H9 (cell line): ENCODE measurements at regions not wholly inside any gene's neighbourhood (a gene's known extent, or its start where the extent isn't known, plus 50 kb on each side); places are given as distances from the start of the nearest gene placed in this dataset.

Source experiments
- DNase-seq: peaks from one replicate; pipeline ENCODE4 v3.0.0-alpha.2; 2017
- H2AFZ ChIP-seq: one replicate; pipeline ENCODE4 v1.6.1; 2013; ENCODE audit warnings: mild to moderate bottlenecking, low read length, control low read depth, moderate library complexity
- H2AK5ac ChIP-seq: 2 replicates; pipeline ENCODE4 v1.6.1; 2013; ENCODE audit warnings: low read length, control low read depth, mixed read lengths; ENCODE audit not compliant: insufficient read length
- H2BK120ac ChIP-seq: one replicate; pipeline ENCODE4 v1.6.1; 2013; ENCODE audit warnings: low read depth, mild to moderate bottlenecking, low read length, control low read depth, inconsistent platforms; ENCODE audit not compliant: poor library complexity, severe bottlenecking
- H2BK12ac ChIP-seq: 2 replicates; pipeline ENCODE4 v1.6.1; 2013; ENCODE audit warnings: low read length, control low read depth, mixed read lengths, low read depth; ENCODE audit not compliant: insufficient read length
- H2BK15ac ChIP-seq: 2 replicates; pipeline ENCODE4 v1.6.1; 2013; ENCODE audit warnings: low read depth, low read length, control low read depth
- H2BK20ac ChIP-seq: one replicate; pipeline ENCODE4 v1.6.1; 2013; ENCODE audit warnings: low read depth, mild to moderate bottlenecking, low read length, control low read depth, inconsistent platforms; ENCODE audit not compliant: poor library complexity, severe bottlenecking
- H2BK5ac ChIP-seq: 2 replicates; pipeline ENCODE4 v1.6.1; 2013; ENCODE audit warnings: low read length, control low read depth, mixed read lengths; ENCODE audit not compliant: insufficient read length
- H3K14ac ChIP-seq: 2 replicates; pipeline ENCODE4 v1.6.1; 2013; ENCODE audit warnings: low read length, control low read depth; ENCODE audit not compliant: insufficient read depth
- H3K18ac ChIP-seq: 2 replicates; pipeline ENCODE4 v1.6.1; 2013; ENCODE audit warnings: low read depth, mild to moderate bottlenecking, mixed read lengths, low read length, control low read depth; ENCODE audit not compliant: insufficient read length
- H3K23ac ChIP-seq: 2 replicates; pipeline ENCODE4 v1.6.1; 2013; ENCODE audit warnings: low read length, control low read depth, mixed read lengths, low read depth; ENCODE audit not compliant: insufficient read length
- H3K23me2 ChIP-seq: 2 replicates; pipeline ENCODE4 v1.6.1; 2013; ENCODE audit warnings: low read depth, mild to moderate bottlenecking, mixed read lengths, low read length, control low read depth; ENCODE audit not compliant: insufficient read length, poor library complexity, severe bottlenecking
- H3K27ac ChIP-seq: 2 replicates; pipeline ENCODE4 v1.5.1; 2013; ENCODE audit warnings: low read length, control low read depth, mixed read lengths, low read depth; ENCODE audit not compliant: insufficient read length
- H3K27me3 ChIP-seq: 2 replicates; pipeline ENCODE4 v1.6.1; 2013; ENCODE audit warnings: low read length, control low read depth, inconsistent platforms; ENCODE audit not compliant: insufficient read depth
- H3K4ac ChIP-seq: 2 replicates; pipeline ENCODE4 v1.6.1; 2013; ENCODE audit warnings: low read depth, mild to moderate bottlenecking, control low read depth, inconsistent platforms, low read length, moderate library complexity
- H3K4me1 ChIP-seq: 2 replicates; pipeline ENCODE4 v1.6.1; 2013; ENCODE audit warnings: low read length, control low read depth, inconsistent platforms; ENCODE audit not compliant: insufficient read depth
- H3K4me2 ChIP-seq: 2 replicates; pipeline ENCODE4 v1.6.1; 2013; ENCODE audit warnings: low read length, control low read depth, mixed read lengths; ENCODE audit not compliant: insufficient read length, insufficient read depth
- H3K56ac ChIP-seq: 2 replicates; pipeline ENCODE4 v1.6.1; 2013; ENCODE audit warnings: low read depth, mild to moderate bottlenecking, mixed read lengths, low read length, control low read depth; ENCODE audit not compliant: insufficient read length
- H3K79me1 ChIP-seq: 2 replicates; pipeline ENCODE4 v1.6.1; 2013; ENCODE audit warnings: low read depth, mild to moderate bottlenecking, moderate library complexity, low read length, control low read depth, inconsistent platforms; ENCODE audit not compliant: insufficient read depth, poor library complexity, severe bottlenecking
- H3K79me2 ChIP-seq: 2 replicates; pipeline ENCODE4 v1.6.1; 2013; ENCODE audit warnings: low read length, control low read depth, inconsistent platforms; ENCODE audit not compliant: insufficient read depth
- H3K9ac ChIP-seq: 2 replicates; pipeline ENCODE4 v1.6.1; 2013; ENCODE audit warnings: low read length, control low read depth, mixed read lengths; ENCODE audit not compliant: insufficient read length; ENCODE audit errors: extremely low read depth
- H3K9me3 ChIP-seq: one replicate; pipeline ENCODE4 v1.6.1; 2013; ENCODE audit warnings: low read depth, low read length, inconsistent platforms; ENCODE audit not compliant: control insufficient read depth
- H3T11ph ChIP-seq: one replicate; pipeline ENCODE4 v1.6.1; 2013; ENCODE audit warnings: mild to moderate bottlenecking, low read length, control low read depth, inconsistent platforms
- H4K20me1 ChIP-seq: one replicate; pipeline ENCODE4 v1.6.1; 2013; ENCODE audit not compliant: control insufficient read depth, insufficient read length, insufficient read depth
- H4K5ac ChIP-seq: 2 replicates; pipeline ENCODE4 v1.6.1; 2013; ENCODE audit warnings: low read depth, mild to moderate bottlenecking, mixed read lengths, low read length, control low read depth; ENCODE audit not compliant: insufficient read length
- H4K8ac ChIP-seq: replicated peaks from 2 replicates; pipeline ENCODE4 v1.6.1; 2013; ENCODE audit warnings: low read length, control low read depth, mixed read lengths, low read depth; ENCODE audit not compliant: insufficient read length
- H4K91ac ChIP-seq: 2 replicates; pipeline ENCODE4 v1.6.1; 2013; ENCODE audit warnings: low read depth, mild to moderate bottlenecking, moderate library complexity, mixed read lengths, low read length, control low read depth; ENCODE audit not compliant: insufficient read length
- H3K27ac Mint-ChIP-seq, 3 experiments: 2 replicates in 2 of 3; 3 replicates in 1 of 3; pipeline ENCODE4 v1.8.0; 2020 to 2021; ENCODE audit warnings: mixed read lengths in 3 of 3, mild to moderate bottlenecking in 1 of 3, moderate library complexity in 1 of 3
- H3K27me3 Mint-ChIP-seq: 2 replicates; pipeline ENCODE4 v1.8.0; 2021; ENCODE audit warnings: low read depth, mild to moderate bottlenecking, moderate library complexity, mixed read lengths
- H3K36me3 Mint-ChIP-seq, 3 experiments: 2 replicates in 2 of 3; 3 replicates in 1 of 3; pipeline ENCODE4 v1.8.0; 2020 to 2021; ENCODE audit warnings: low read depth in 3 of 3, mixed read lengths in 3 of 3; ENCODE audit not compliant: insufficient read depth in 1 of 3
- H3K4me1 Mint-ChIP-seq, 2 experiments: 2 replicates each; pipeline ENCODE4 v1.8.0; 2020; ENCODE audit warnings: mixed read lengths in 2 of 2
- H3K4me3 Mint-ChIP-seq, 2 experiments: 2 replicates in 1 of 2; 3 replicates in 1 of 2; pipeline ENCODE4 v1.8.0; 2020 to 2021; ENCODE audit warnings: mild to moderate bottlenecking in 2 of 2, mixed read lengths in 2 of 2, moderate library complexity in 1 of 2
- H3K9me3 Mint-ChIP-seq, 2 experiments: 2 replicates in 1 of 2; 3 replicates in 1 of 2; pipeline ENCODE4 v1.8.0; 2020; ENCODE audit warnings: mild to moderate bottlenecking in 2 of 2, mixed read lengths in 2 of 2, moderate library complexity in 1 of 2
- WGBS: extraction: QIAGEN DNeasy Blood & Tissue Kit; methylation state at CpG from one replicate; pipeline ENCODE4 v1.1.7; 2013; ENCODE audit warnings: missing lambda C conversion rate, low lambda C conversion rate, mixed read lengths; ENCODE audit not compliant: insufficient read length; ENCODE audit errors: extremely low coverage; 5-methylcytosine and 5-hydroxymethylcytosine counted together
- TF ChIP-seq, protein P1 (sequence below): fragments of 200-600 bp; sonication (generic); conservative IDR thresholded peaks from 3 replicates; pipeline ENCODE4 v1.8.0; 2021; ENCODE audit warnings: antibody characterized with exemption, mild to moderate bottlenecking

DNA sequence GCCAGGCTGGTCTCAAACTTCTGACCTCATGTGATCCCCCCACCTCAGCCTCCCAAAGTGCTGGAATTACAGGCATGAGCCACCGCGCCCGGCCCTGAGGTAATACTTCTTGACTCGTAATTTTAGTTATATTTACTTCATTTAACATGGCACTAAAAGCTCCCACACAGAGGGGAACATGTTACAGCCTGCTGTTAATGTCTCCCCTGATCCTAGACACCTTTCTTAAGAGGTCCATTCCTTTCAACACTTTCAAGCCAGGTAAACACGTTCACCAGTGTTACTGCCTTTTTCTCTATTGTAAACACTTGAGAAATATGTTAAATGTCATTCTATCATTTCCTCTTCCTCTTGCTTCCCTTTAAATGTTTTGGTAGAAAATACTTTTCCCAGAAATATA lies 161.4 kb downstream of the METTL4 start:
- Histone ChIP-seq H3K18ac (no peak overlapping the region), H2BK15ac (no peak overlapping the region), H3K9me3 (no peaks in the 10 kb centered on the region), H2BK12ac (no peak overlapping the region), H2BK20ac (no peak overlapping the region), H3K4me1 (no peaks in the 10 kb centered on the region), H3K9ac (no peak overlapping the region), H4K8ac (no peak overlapping the region), H3K79me1 (no peaks in the 10 kb centered on the region), H2AFZ (no peak overlapping the region), H4K20me1 (no peaks in the 10 kb centered on the region), H3K56ac (no peak overlapping the region), H3K4me2 (no peak overlapping the region), H2BK5ac (no peak overlapping the region), H3K4ac (no peak overlapping the region), H3K27me3 (no peaks in the 10 kb centered on the region), H4K5ac (no peak overlapping the region), H3K23ac (no peak overlapping the region), H2BK120ac (no peak overlapping the region), H3K27ac (no peak overlapping the region), H3T11ph (no peak overlapping the region), H3K14ac (no peak overlapping the region), H3K79me2 (no peaks in the 10 kb centered on the region), H4K91ac (no peak overlapping the region), H3K23me2 (no peaks in the 10 kb centered on the region), H2AK5ac (no peak overlapping the region)
- Mint-ChIP-seq H3K27ac (no peak overlapping the region), H3K27me3 (no peaks in the 10 kb centered on the region), H3K4me1 (peaks cover 0 to 8% of the 10 kb centered on the region in 2 experiments; a peak in 1 of 4 replicates), H3K36me3 (no peaks in the 10 kb centered on the region), H3K4me3 (no peak overlapping the region), H3K9me3 (no peaks in the 10 kb centered on the region)
- TF ChIP-seq, protein P1, sequence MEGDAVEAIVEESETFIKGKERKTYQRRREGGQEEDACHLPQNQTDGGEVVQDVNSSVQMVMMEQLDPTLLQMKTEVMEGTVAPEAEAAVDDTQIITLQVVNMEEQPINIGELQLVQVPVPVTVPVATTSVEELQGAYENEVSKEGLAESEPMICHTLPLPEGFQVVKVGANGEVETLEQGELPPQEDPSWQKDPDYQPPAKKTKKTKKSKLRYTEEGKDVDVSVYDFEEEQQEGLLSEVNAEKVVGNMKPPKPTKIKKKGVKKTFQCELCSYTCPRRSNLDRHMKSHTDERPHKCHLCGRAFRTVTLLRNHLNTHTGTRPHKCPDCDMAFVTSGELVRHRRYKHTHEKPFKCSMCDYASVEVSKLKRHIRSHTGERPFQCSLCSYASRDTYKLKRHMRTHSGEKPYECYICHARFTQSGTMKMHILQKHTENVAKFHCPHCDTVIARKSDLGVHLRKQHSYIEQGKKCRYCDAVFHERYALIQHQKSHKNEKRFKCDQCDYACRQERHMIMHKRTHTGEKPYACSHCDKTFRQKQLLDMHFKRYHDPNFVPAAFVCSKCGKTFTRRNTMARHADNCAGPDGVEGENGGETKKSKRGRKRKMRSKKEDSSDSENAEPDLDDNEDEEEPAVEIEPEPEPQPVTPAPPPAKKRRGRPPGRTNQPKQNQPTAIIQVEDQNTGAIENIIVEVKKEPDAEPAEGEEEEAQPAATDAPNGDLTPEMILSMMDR = no peak
- WGBS = no CpG with 5 or more reads among the region's 5 CpGs
- DNase-seq = no peak
